Sigmoid colon (tissue), 6 donors: ENCODE measurements at regions not wholly inside any gene's neighbourhood (a gene's known extent, or its start where the extent isn't known, plus 50 kb on each side); places are given as distances from the start of the nearest gene placed in this dataset.
"Not testable (repeated sequence)": the region's sequence is repeated elsewhere in the genome, so short reads cannot be mapped to it uniquely, and the experiment has no call there.

Experiments
- DNase-seq: peaks from one replicate; pipeline ENCODE4 v3.0.0-alpha.2; 2019
- H3K27ac ChIP-seq, 4 donors: fragments of 200-600 bp; sonication (generic); one replicate each; pipeline ENCODE4 v1.5.1; 2016 to 2019; ENCODE audit warnings: mild to moderate bottlenecking in 1 of 4
- H3K27me3 ChIP-seq, 3 donors: fragments of 200-600 bp; sonication (generic); one replicate each; pipeline ENCODE4 v1.5.1; 2019; ENCODE audit warnings: mild to moderate bottlenecking in 1 of 3
- H3K36me3 ChIP-seq, 4 donors: fragments of 200-600 bp; sonication (generic); one replicate each; pipeline ENCODE4 v1.5.1; 2016 to 2019
- H3K4me1 ChIP-seq, 4 donors: fragments of 200-600 bp; sonication (generic); one replicate each; pipeline ENCODE4 v1.5.1; 2017 to 2019
- H3K4me3 ChIP-seq, 4 donors: fragments of 200-600 bp; sonication (generic); one replicate each; pipeline ENCODE4 v1.5.1; 2017 to 2019; ENCODE audit warnings: mild to moderate bottlenecking in 2 of 4, moderate library complexity in 1 of 4
- H3K9me3 ChIP-seq, 4 donors: fragments of 200-600 bp in 3 of 4; sonication (generic) in 3 of 4; one replicate each; pipeline versions ENCODE4 v1.5.1 to v1.6.1; 2013 to 2019
- EP300 ChIP-seq, 4 donors: sonication (generic); formaldehyde crosslinking; IDR thresholded peaks; one replicate each; pipeline ENCODE4 v1.6.1; 2017; ENCODE audit warnings: antibody characterized with exemption in 4 of 4
- POLR2A ChIP-seq, 2 donors: fragments of 450-650 bp; IDR thresholded peaks; one replicate each; pipeline ENCODE4 v1.6.1; 2016; ENCODE audit warnings: antibody characterized with exemption in 2 of 2, mild to moderate bottlenecking in 2 of 2, moderate library complexity in 2 of 2
- POLR2AphosphoS5 ChIP-seq, 4 donors: sonication (generic); formaldehyde crosslinking; IDR thresholded peaks; one replicate each; pipeline ENCODE4 v1.6.1; 2017; ENCODE audit warnings: antibody characterized with exemption in 4 of 4
- WGBS, 2 donors: extraction: QIAGEN DNeasy Blood & Tissue Kit; methylation state at CpG; one replicate each; pipeline ENCODE4 v1.1.7; 2013; 5-methylcytosine and 5-hydroxymethylcytosine counted together
- intact Hi-C: fragments of 100-400 bp; cut with DNase I; formaldehyde crosslinking; loops from one replicate; pipeline ENCODE4 v1.15.1; 2023
- TF ChIP-seq, protein P1 (sequence below), 4 experiments: fragments of 450-650 bp in 3 of 4; fragments of 200-600 bp in 1 of 4; IDR thresholded peaks; one replicate each; pipeline ENCODE4 v1.5.1; 2016 to 2019; ENCODE audit warnings: antibody characterized with exemption in 4 of 4, mild to moderate bottlenecking in 3 of 4, moderate library complexity in 2 of 4
- donor health status: healthy with polysubstance abuse.
- donor health status: healthy.

GRCh38 chr6:94801344-94801743 is 776.0 kb upstream of the MANEA start:
- no peak overlapping the region for H3K4me3 ChIP-seq
- H3K36me3 ChIP-seq = no peaks in the 10 kb centered on the region
- intact Hi-C loops = no loop called here
- H3K27ac ChIP-seq = no peak overlapping the region
- TF ChIP-seq POLR2A (IDR thresholded peaks at IDR 0.05) (no peak), EP300 (IDR thresholded peaks at IDR 0.05) (no peak), POLR2AphosphoS5 (IDR thresholded peaks at IDR 0.05) (no peak)
- TF ChIP-seq, protein P1, sequence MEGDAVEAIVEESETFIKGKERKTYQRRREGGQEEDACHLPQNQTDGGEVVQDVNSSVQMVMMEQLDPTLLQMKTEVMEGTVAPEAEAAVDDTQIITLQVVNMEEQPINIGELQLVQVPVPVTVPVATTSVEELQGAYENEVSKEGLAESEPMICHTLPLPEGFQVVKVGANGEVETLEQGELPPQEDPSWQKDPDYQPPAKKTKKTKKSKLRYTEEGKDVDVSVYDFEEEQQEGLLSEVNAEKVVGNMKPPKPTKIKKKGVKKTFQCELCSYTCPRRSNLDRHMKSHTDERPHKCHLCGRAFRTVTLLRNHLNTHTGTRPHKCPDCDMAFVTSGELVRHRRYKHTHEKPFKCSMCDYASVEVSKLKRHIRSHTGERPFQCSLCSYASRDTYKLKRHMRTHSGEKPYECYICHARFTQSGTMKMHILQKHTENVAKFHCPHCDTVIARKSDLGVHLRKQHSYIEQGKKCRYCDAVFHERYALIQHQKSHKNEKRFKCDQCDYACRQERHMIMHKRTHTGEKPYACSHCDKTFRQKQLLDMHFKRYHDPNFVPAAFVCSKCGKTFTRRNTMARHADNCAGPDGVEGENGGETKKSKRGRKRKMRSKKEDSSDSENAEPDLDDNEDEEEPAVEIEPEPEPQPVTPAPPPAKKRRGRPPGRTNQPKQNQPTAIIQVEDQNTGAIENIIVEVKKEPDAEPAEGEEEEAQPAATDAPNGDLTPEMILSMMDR (IDR thresholded peaks at IDR 0.05) = no peak
- H3K4me1 ChIP-seq = no peaks in the 10 kb centered on the region
- DNase-seq = no peak
- no peaks in the 10 kb centered on the region for H3K9me3 ChIP-seq
- WGBS, 2 donors = 79 to 89% methylated on average over 3 of the region's 3 CpGs
- H3K27me3 ChIP-seq = no peaks in the 10 kb centered on the region

DNA sequence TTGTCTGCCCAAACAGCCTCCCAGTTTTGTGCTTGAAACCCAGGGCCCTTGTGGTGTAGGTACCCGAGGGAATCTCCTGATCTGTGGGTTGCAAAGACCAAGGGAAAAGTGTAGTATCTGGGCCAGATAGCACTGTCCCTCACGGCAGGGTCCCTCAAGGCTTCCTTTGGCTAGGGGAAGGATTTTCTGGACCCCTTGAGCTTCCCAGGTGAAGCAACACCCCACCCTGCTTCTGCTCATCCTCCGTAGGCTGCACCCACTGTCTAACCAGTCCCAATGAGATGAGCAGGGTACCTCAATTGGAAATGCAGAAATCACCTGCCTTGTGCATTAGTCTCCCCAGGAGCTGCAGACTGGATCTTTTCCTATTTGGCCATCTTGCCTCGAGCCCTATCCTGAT is 791.8 kb upstream of the MANEA start:
- H3K36me3 ChIP-seq = no peaks in the 10 kb centered on the region
- H3K9me3 ChIP-seq = no peaks in the 10 kb centered on the region
- no peak overlapping the region for H3K27ac ChIP-seq
- DNase-seq = no peak
- no peaks in the 10 kb centered on the region for H3K4me1 ChIP-seq
- 77 to 80% methylated on average over 4 of the region's 4 CpGs for WGBS, 2 donors
- no peak overlapping the region for H3K4me3 ChIP-seq
- H3K27me3 ChIP-seq = no peaks in the 10 kb centered on the region
- intact Hi-C loops = no loop called here
- TF ChIP-seq, protein P1 (IDR thresholded peaks at IDR 0.05) = no peak
- TF ChIP-seq POLR2AphosphoS5 (IDR thresholded peaks at IDR 0.05) (no peak), EP300 (IDR thresholded peaks at IDR 0.05) (no peak), POLR2A (IDR thresholded peaks at IDR 0.05) (no peak)

DNA sequence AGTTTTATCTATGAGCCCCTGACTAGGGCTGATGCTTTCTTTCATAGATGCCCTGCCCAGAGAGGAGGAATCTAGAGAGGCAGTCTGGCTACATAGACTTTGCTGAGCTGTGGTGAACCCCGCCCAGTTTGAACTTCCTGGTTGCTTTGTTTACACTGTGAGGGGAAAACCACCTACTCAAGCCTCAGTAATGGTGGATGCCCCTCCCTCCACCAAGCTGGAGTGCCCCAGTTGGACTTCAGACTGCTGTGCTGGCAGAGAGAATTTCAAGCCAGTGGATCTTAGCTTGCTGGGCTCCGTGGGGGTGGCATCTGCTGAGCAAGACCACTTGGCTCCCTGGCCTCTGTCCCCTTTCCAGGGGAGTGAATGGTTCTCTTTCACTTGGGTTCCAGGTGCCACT is 792.3 kb upstream of the MANEA start:
- intact Hi-C loops, H3K27ac ChIP-seq, DNase-seq, H3K4me3 ChIP-seq, H3K4me1 ChIP-seq, H3K36me3 ChIP-seq, H3K27me3 ChIP-seq, H3K9me3 ChIP-seq: not testable (repeated sequence)
- WGBS, 2 donors = 20 to 61% methylated on average over 2 of the region's 2 CpGs

GRCh38 chr6:94769197-94769596 is 808.1 kb upstream of the MANEA start:
- WGBS, 2 donors = 89 to 96% methylated on average over 1 of the region's 1 CpG
- Histone ChIP-seq H3K27me3 (no peaks in the 10 kb centered on the region), H3K36me3 (no peaks in the 10 kb centered on the region), H3K9me3 (no peaks in the 10 kb centered on the region), H3K27ac (no peak overlapping the region), H3K4me3 (no peak overlapping the region), H3K4me1 (no peaks in the 10 kb centered on the region)
- DNase-seq = no peak
- intact Hi-C loops = no loop called here
- no peak for TF ChIP-seq EP300 (IDR thresholded peaks at IDR 0.05)
- no peak for TF ChIP-seq POLR2A (IDR thresholded peaks at IDR 0.05)
- TF ChIP-seq POLR2AphosphoS5 (IDR thresholded peaks at IDR 0.05) = no peak
- TF ChIP-seq, protein P1 (IDR thresholded peaks at IDR 0.05) = no peak

- no peaks in the 10 kb centered on the region for H3K4me1 ChIP-seq
- no peak overlapping the region for H3K27ac ChIP-seq
- H3K27me3 ChIP-seq = no peaks in the 10 kb centered on the region
- no peaks in the 10 kb centered on the region for H3K9me3 ChIP-seq
- no peak for DNase-seq
- H3K36me3 ChIP-seq = no peaks in the 10 kb centered on the region
- WGBS, 2 donors = 77 to 78% methylated on average over 3 of the region's 3 CpGs
- intact Hi-C loops = no loop called here
- H3K4me3 ChIP-seq = no peak overlapping the region
- TF ChIP-seq EP300 (IDR thresholded peaks at IDR 0.05) = no peak
These were observed 825.5 kb upstream of the MANEA start for GRCh38 chr6:94751641-94752329.

DNA sequence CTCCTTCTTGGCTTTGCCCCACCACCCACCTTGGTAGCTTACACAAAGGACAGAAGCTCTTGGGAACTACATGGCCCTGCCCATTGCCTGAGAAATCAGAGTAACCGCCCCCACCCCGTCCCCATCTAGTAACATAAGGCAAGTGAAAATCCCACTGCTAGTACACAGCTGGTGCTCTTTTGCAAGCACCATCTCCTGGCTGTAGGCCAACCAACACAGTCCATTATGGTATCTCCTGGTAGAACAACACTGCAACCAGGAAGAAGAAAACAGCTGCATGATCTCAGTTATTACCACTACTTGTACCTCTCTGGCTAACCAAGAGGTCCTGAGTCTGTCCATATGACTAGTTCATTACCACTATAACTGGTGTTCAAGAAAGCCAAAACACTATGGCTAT is 841.1 kb upstream of the MANEA start:
- H3K4me3 ChIP-seq = no peak overlapping the region
- intact Hi-C loops = no loop called here
- no peaks in the 10 kb centered on the region for H3K9me3 ChIP-seq
- no peaks in the 10 kb centered on the region for H3K27me3 ChIP-seq
- DNase-seq = no peak
- TF ChIP-seq POLR2A (IDR thresholded peaks at IDR 0.05) (no peak), POLR2AphosphoS5 (IDR thresholded peaks at IDR 0.05) (no peak), EP300 (IDR thresholded peaks at IDR 0.05) (no peak)
- TF ChIP-seq, protein P1 (IDR thresholded peaks at IDR 0.05) = no peak
- no peaks in the 10 kb centered on the region for H3K4me1 ChIP-seq
- no peak overlapping the region for H3K27ac ChIP-seq
- H3K36me3 ChIP-seq = no peaks in the 10 kb centered on the region
- 91 to 94% methylated on average over 2 of the region's 2 CpGs for WGBS, 2 donors
